IPS-NIHi11 (cell line): ENCODE measurements at regions not wholly inside any gene's neighbourhood (a gene's known extent, or its start where the extent isn't known, plus 50 kb on each side); places are given as distances from the start of the nearest gene placed in this dataset.

Experiments used
- DNase-seq: peaks from one replicate; pipeline ENCODE4 v3.0.0; 2012; ENCODE audit warnings: mixed read lengths, low spot score

DNA sequence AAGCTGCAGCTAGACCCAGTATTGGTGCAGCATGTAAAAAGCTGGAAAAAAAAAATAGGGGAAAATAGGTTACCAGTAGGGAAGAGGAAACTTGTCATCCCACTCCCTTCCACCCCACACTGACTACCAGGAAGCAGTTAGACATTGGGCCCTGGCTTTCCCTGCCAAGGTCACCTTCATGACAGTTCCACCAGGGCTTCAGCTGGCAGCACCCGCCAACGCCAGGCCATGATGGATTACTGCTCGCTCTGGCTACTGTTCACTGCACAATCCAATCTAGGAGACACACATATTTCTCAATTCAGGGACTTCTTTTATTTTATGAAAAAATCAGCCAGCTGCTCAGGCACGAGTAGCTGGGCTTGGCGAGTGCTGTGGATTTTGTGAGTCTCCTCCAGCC is 127.7 kb downstream of the DMRTA2 start:
- no peak for DNase-seq

DNA sequence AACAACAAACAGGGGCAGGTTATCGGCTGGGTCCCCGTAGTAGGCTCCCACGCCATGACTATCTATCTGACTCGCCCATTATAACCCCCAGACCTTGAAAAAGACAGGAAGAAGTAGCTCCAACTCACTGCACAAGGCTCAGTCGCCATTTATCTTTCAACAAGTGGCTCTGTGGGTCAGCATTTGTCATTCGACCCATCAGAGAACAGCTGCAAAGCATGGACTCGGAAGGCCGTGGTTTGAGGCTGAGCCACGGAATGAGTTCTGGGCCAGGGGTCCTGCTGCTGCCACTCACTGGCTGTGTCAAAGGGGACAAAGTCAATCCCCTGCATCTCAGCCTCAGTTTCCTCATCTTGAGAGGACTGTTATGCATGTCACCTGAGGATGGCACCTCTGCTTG is 131.0 kb downstream of the DMRTA2 start:
- DNase-seq: no peak

DNA sequence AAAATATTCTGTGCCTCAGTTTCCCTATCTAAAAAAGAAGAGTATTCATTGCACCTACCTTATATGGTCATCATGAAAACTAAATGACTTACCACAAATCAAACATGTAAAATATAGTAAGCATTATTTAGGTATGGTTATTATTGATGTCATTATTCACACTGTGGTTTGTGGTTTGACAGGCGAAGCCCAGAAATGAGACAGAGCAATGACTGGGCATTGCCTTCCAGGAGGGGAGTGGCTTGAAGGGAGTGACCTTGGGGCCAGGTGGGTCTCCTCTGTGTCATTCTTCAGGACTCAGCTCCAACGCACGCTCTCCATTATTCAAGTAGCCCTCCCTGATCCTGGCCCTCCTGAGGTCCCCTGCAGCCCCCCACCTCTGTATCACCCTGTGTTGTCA is 133.7 kb downstream of the DMRTA2 start:
- DNase-seq: no peak

DNA sequence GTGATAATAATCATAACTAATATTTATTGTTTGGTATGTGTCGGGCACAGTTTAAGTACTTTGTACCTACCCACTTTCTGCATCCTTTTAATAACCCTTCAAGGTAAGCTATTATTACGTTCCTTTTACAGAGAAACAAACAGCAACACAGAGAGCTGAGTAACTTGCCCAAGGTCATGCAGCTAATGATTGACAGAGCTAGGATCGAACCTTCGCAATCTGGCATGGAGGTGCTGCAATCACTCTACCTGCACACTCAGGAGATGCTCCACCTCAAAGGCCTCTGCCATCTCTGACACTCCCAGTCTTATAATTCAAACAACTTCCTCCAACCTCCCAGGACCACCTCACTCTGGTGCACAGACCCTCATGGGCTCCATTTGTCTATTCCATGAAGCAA is 137.2 kb downstream of the DMRTA2 start:
- no peak for DNase-seq

DNA sequence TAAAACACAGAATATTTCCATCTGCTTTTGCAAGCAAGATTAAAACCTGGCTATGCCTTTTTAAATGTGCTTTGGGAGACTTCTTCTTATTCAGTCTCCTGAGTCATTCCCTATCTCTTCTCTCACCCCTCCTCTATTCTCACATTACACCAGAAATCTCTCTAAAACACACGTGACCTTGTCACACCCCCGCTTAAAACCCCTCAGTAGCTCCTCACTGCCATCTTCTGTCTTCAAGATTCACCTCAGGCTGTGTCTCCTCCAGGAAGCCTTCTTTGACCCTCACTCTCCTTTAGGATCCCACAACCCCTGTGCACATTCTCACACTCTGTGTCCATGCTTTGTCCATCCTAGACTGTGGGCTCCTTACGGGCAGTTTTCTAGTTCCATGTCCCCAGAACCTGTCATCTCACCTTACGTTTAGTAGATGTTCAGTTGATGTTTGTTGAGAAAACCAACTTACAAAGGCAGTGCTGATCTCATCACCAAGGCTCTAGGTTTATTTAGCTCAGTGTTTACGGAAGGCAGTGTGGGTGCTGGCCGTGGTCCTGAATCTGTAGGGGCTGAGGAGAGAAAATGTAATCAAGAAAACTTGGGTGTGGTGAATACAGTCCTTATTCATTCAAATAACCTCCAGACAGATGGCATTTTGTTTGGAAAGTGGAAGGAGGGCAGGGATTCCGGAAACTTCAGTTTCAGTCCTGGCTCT is 143.5 kb downstream of the DMRTA2 start:
- peak; percentile 55 for DNase-seq

DNA sequence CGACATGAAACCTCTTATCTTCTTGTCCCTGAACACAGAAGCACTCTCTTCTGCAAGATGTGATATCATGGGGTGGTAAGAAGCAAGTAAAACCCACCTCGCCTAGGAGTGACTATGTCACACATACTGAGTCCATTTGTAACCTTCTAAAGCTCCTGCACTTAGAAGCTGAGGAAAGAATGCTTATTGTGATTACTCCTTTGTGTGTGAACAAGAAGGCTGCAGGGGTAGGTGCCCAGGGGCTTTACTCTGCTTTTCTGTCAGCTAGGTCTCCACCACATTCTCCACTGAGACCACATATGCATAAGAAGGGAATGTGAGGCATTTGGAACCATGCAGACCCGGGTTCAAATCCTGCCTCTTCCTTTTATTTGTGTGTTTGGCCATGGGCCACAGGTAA is 144.3 kb downstream of the DMRTA2 start:
- DNase-seq: no peak

DNA sequence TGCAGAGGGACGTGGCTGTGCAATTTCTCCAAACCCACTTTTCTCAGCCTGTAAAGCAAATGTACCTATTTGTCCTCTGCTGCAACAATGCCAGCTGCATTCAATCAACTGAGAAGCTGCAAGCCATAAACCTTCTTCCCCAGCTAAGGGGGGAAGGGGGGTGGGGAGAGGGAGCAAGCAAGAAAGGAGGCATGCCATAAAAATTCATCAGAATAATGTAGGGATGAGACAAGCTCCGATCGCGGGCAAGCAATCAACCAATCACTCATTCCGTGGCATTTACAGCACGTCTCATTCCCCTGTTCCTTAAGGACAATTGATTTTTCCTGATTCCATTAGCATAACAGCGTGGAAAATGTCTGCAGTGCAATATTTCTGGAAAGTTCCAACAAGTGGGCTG is 144.8 kb downstream of the DMRTA2 start:
- no peak for DNase-seq

DNA sequence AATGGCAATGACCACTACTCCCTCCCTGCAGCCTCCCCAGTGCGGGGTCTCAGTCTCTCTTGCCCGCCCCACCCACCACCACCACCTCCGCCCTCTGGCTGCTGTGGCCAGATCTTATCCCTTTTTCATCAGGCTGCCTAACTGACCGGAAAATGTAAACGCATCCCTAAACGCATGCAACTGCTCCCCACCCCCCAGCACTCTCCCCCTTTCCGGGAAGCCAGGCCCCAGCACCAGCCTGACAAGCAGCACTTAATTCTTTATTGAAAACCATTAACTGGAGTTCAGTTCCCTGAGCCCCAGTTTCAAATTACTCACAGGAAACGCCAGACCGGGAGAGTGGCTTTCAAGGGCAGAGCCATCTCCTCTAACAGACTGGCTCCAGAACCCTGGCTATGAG is 147.7 kb downstream of the DMRTA2 start:
- DNase-seq: no peak

DNA sequence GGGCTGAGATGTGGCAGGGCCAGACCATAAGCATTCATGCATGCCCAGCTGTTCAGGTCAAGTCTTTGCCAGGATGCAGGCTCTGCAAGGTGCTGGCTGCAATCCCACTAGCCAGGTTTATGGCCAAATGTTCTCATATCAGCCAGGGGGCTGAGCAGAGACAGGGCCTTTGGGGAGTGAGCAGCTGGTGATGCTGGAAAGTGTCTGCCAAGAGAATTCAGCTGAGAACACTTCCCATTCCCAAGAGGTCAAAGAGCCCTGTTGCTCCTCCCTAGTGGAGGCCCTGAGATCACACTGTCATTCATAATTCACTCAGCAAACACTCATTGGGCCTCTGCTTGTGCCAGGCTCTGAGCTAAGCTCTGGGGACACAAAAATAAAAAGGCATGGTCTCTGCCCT is 150.3 kb downstream of the DMRTA2 start:
- DNase-seq: no peak

DNA sequence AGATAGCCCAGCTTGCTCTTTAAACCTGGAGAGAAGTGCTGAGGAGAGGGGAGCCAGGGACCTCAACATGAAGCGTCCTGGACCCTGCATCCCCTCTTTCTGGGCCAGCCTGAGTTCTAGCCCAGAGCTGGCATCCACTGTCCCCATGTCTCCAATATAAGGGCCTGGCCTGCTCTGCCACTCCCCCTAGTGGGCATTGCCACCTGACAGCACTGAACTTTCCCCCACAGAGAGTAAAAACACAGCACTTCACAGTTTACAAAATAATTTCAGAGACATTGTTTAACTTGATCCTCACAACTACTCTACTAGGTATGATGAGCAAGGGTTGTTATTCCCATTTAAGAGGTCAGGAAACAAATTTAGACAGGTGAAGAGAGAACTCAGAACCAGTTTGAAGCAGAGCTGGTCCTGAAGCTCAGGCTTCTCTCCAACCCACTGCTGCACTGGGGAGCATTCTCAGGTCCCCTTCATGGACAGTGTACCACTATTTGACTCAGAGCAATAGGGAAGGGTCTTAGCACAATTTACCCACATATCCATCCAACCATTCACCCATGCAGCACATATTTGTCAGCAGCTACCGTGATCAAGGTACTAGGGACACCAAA is 151.2 kb downstream of the DMRTA2 start:
- DNase-seq: peak; percentile 73

DNA sequence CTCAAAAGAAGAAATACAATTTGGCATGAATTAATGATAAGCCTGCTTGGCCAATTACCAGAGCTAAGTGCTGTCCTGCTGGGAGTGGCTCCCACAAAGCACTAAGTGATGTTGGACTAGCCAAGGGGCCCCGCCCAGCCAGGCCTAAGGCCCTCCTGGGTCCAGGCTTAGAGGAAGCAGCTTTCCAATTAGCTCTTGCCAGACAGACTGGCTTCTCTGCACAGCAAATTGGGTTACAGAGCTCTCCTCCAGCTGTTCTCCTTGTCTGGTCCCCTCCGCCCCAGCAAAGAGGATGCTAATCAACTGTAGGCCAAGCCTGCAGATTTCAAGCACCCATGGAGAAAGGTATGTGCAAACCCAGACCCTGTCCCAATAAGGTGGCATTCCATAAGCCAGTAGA is 151.9 kb downstream of the DMRTA2 start:
- DNase-seq: no peak

DNA sequence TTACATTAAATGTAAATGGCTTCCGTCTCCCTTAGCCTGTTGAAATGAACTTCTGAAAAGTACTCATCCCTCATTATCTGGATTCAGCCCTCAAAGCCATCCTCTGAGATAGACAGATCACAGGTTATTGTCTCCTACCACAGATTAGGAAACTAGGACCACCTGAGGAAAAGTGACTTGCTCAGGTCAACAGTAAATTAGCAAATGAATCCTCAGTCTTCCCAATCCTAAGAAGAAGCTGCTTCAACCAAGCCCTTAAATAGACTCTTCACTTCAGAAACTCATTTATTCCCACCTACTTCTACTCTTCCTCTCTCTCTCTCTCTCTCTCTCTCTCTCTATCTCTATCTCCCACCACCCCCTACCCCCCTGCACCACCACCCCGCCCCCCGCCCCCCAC is 152.3 kb downstream of the DMRTA2 start:
- DNase-seq: no peak

DNA sequence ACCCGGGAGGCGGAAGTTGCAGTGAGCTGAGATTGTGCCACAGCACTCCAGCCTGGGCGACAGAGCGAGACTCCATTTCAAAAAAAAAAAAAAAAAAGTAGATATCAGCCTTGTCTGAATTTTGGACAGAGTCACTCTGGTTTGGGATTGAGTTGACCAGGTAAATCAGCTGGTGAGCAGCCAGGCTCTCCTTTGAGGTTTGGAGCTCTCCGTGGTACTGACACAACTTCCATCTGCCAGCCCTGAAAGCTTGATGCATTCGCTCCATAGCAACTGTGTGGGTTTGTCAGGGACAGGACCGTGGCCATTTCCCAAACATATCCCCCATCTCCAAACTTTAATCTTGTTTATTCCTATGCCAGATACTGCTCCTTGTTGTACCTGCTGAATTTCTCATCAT is 155.2 kb downstream of the DMRTA2 start:
- DNase-seq: peak; percentile 86

DNA sequence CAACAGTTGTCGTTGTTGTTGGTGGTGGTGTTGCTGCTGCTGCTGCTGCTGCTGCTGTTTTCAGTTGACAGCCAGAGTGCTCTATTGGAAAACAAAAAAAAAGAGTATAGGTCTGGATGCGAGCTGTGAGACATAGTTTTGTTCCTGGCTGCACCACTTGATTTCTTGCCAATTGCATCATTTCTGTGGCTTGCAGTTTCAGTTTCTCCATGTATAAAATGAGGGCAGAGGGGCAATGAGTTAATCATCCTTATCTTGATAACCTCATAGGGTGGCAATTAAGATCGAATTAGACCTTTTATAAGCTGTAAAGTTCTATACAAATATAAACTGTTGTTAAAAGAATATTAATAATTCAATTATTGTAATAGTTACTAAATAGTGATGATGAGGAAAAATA is 156.7 kb downstream of the DMRTA2 start:
- no peak for DNase-seq

DNA sequence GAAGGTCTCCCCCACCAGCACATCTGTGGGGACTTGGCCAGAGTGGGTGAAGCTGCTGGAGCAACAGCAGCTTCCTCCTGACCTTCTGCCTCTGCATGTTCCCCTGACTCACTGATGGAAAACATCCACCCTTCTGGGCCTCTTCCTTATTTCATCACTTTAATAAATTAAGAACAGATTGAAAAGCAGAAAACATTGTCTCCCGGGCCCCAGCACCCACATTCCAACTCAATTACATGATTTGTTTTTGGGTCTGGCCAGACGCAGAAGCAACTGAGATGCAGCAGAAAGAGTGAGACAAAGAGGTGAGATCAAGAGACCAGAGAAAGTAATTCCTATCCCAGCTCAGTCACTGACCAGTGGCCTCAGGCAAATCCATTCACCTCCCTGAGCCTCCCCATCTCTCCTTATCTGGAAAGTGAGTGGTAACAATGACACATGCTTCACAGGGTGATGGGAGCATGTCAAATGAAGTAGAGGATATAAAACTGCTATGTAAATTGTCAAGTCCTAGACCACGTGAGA is 157.1 kb downstream of the ELAVL4 start:
- no peak for DNase-seq

DNA sequence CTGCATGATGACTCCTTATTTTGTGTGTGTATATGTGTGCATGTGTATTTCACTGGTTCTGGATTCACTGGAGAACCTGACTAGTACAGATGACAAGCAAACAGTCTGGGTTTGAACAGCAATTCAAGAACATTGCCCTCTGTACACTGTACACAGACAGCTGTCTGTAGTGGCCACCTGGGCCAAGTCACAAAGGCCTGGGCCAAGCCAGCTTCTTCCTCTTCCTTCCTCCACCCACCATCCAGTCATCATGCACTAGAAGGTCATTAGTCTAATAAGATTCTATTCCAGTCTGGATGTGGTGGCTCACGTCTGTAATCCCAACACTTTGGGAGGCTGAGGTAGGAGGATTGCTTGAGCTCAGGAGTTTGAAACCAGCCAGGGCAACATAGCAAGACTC is 155.9 kb downstream of the ELAVL4 start:
- DNase-seq: no peak

DNA sequence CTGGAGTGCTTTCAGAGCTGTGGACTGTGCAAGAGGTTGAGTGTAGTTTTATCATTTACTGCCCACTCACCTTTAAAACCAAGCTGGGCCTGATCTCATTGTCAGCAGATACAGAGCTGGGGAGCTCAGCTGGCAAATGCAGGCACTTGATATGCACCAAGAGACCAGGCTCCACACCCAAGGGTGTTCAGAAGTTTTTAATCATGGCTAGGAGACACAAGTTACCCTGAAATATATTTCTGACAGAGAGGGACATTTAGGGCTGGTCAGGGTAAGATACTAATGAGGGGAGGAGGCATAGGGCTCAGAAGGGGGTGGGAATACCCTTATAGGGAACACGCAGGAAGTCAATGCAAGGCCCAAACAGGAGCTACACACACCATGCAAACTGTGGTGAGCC is 153.7 kb downstream of the ELAVL4 start:
- DNase-seq: no peak

DNA sequence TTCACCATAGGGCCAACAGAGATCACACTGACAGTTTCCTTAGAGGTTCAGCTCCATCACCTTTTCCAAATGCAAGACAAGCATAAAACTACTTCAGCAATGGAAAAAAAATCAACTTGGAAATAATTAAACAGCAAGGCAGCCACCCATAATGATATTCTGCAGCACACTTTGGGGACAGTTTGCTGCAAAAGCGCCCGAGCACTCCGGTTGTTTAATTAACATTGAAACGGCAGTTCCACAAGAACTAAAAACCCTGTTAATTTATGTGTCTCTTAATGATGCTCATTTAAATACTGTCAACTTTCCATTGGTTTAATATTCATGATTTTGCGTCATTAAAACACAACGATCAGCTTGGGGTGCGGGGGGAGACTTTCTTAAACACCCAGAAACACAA is 153.2 kb downstream of the ELAVL4 start:
- DNase-seq: no peak

DNA sequence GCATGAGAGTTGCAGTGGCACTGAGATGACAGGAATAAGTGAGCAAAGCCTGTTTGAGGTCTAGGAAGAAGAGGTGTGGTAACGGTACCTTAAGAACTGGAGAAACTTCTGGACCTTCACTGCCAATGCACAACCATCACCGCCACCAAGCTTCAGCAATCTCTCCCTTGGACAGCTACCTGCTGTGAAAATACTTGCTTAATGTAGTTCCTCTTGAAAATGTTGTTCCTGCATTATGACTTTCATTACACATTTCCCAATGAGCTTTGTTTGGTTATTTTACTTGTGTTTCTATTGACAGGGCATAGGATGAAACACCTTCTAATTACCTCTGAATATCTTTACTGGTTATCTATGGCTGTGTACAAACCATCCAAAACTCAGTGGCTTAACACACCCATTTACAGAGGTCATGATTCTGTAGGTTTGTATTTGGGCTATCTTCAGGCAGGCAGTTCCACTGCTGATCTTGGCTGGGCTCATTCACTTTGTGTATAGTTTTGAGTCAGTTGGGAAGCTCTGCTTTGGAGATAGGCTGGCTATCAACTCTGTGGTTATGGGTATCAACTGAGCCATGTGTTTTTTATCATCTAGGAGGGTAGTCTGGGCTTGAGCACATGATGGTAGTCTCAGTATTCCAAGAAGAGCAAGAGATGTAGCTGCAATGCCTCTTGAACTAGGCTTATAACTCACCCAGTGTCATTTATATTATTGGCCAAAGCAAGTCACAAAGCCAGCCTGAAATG is 149.4 kb downstream of the ELAVL4 start:
- DNase-seq: no peak

DNA sequence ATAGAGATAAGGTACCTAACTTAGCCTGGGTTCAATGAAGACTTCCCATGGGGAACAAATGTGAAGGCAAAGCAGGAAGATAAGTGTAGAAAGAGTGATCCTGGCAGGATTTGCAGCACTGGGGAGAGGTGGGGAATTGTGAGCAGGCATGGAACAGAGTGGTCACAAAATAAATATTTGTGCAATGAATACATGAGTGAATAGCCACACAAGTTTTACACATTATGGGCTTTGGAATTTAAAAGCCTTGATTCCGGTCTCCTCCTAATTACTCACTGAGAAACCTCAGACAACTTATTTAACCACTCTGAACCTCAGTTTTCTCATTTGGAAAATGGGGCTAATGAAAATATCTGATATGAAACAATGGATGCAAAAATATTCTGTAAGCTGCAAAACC is 148.3 kb downstream of the ELAVL4 start:
- DNase-seq: no peak
